Omental fat pad (tissue), 3 donors: ENCODE measurements at regions not wholly inside any gene's neighbourhood (a gene's known extent, or its start where the extent isn't known, plus 50 kb on each side); places are given as distances from the start of the nearest gene placed in this dataset.

Experiments
- ATAC-seq: fragments of 150-250 bp; one replicate; pipeline ENCODE4 v1.9.1; 2016; ENCODE audit warnings: mild to moderate bottlenecking, moderate library complexity; ENCODE audit not compliant: low FRiP score
- DNase-seq: peaks from one replicate; pipeline ENCODE4 v3.0.0-alpha.2; 2019; ENCODE audit warnings: low spot score
- CTCF ChIP-seq, 3 donors: fragments of 450-650 bp; IDR thresholded peaks; one replicate each; pipeline ENCODE4 v1.5.1; 2016 to 2017; ENCODE audit warnings: antibody characterized with exemption in 3 of 3, mild to moderate bottlenecking in 3 of 3, moderate library complexity in 2 of 3

GRCh38 chr12:91418221-91419090, 235.8 kb upstream of the DCN start:
- no peak for DNase-seq
- ATAC-seq = no peak
- no peak for TF ChIP-seq CTCF (IDR thresholded peaks at IDR 0.05)

GRCh38 chr12:91417650-91418049, 235.0 kb upstream of the DCN start:
- no peak for TF ChIP-seq CTCF (IDR thresholded peaks at IDR 0.05)
- DNase-seq (no peak), ATAC-seq (no peak)

GRCh38 chr12:91414636-91415035, 232.0 kb upstream of the DCN start:
- no peak for DNase-seq
- TF ChIP-seq CTCF (IDR thresholded peaks at IDR 0.05) = no peak
- no peak for ATAC-seq

GRCh38 chr12:91413581-91414546, 231.2 kb upstream of the DCN start:
- peak; percentile 78 for ATAC-seq

GRCh38 chr12:91406920-91407341, 224.3 kb upstream of the DCN start:
- ATAC-seq = no peak
- no peak for DNase-seq
- TF ChIP-seq CTCF (IDR thresholded peaks at IDR 0.05) = no peak

More at GRCh38 chr12:91413581-91414546, 231.2 kb upstream of the DCN start:
- no peak for TF ChIP-seq CTCF (IDR thresholded peaks at IDR 0.05)
- no peak for DNase-seq

- no peak for DNase-seq
- no peak for ATAC-seq
- TF ChIP-seq CTCF (IDR thresholded peaks at IDR 0.05) = no peak
Measured at GRCh38 chr12:91404441-91404840, 221.8 kb upstream of the DCN start.
